ENCODE measurements at regions not wholly inside any gene's neighbourhood (a gene's known extent, or its start where the extent isn't known, plus 50 kb on each side); places are given as distances from the start of the nearest gene placed in this dataset.
"Not testable (repeated sequence)": the region's sequence is repeated elsewhere in the genome, so short reads cannot be mapped to it uniquely, and the experiment has no call there.

- no peak for DNase-seq
These were observed 510.1 kb upstream of the RAB6C start for GRCh38 chr2:129469389-129469788.

GRCh38 chr2:129469871-129470270 is 509.6 kb upstream of the RAB6C start:
- no peak for DNase-seq

GRCh38 chr2:129478902-129479517 is 500.5 kb upstream of the RAB6C start:
- no peak for DNase-seq

- no peak for DNase-seq
These were observed 499.6 kb upstream of the RAB6C start for GRCh38 chr2:129479892-129480291.

GRCh38 chr2:129480790-129481189 is 498.7 kb upstream of the RAB6C start:
- no peak for DNase-seq

GRCh38 chr2:129481306-129482219 is 497.9 kb upstream of the RAB6C start:
- no peak for DNase-seq

- DNase-seq, result no peak
These were observed 496.8 kb upstream of the RAB6C start for GRCh38 chr2:129482626-129483025.

- no peak for DNase-seq
These were observed 496.1 kb upstream of the RAB6C start for GRCh38 chr2:129483366-129483765.

GRCh38 chr2:129484999-129485897 is 494.2 kb upstream of the RAB6C start:
- DNase-seq, result no peak

- DNase-seq, result no peak
These were observed 491.1 kb upstream of the RAB6C start for GRCh38 chr2:129488376-129488775.

GRCh38 chr2:129490641-129491040 is 488.8 kb upstream of the RAB6C start:
- no peak for DNase-seq

GRCh38 chr2:129491308-129491707 is 488.2 kb upstream of the RAB6C start:
- DNase-seq, result no peak

- no peak for DNase-seq
These were observed 486.9 kb upstream of the RAB6C start for GRCh38 chr2:129492548-129492947.

GRCh38 chr2:129499747-129500146 is 479.7 kb upstream of the RAB6C start:
- DNase-seq, result peak; percentile 39

- peak; percentile 42 for DNase-seq
These were observed 476.7 kb upstream of the RAB6C start for GRCh38 chr2:129502781-129503180.

- DNase-seq, result no peak
These were observed 474.8 kb upstream of the RAB6C start for GRCh38 chr2:129504646-129505045.

GRCh38 chr2:129518937-129519336 is 460.5 kb upstream of the RAB6C start:
- DNase-seq, result no peak

- DNase-seq, result not testable (repeated sequence)
These were observed 447.3 kb upstream of the RAB6C start for GRCh38 chr2:129532158-129532557.

- no peak for DNase-seq
These were observed 430.6 kb upstream of the RAB6C start for GRCh38 chr2:129548880-129549279.

- no peak for DNase-seq
These were observed 428.9 kb upstream of the RAB6C start for GRCh38 chr2:129550536-129550935.

GRCh38 chr2:129554373-129554772 is 425.1 kb upstream of the RAB6C start:
- no peak for DNase-seq

GRCh38 chr2:129559101-129559500 is 420.4 kb upstream of the RAB6C start:
- DNase-seq, result no peak

- no peak for DNase-seq
These were observed 413.8 kb upstream of the RAB6C start for GRCh38 chr2:129565551-129566109.
